ENCODE measurements at regions not wholly inside any gene's neighbourhood (a gene's known extent, or its start where the extent isn't known, plus 50 kb on each side); places are given as distances from the start of the nearest gene placed in this dataset.
"Not testable (repeated sequence)": the region's sequence is repeated elsewhere in the genome, so short reads cannot be mapped to it uniquely, and the experiment has no call there.

GRCh38 chr22:26951139-26951538 lies 293.8 kb downstream of the MIAT start:
- TF ChIP-seq POLR2A (IDR thresholded peaks at IDR 0.05; ENCODE audit: extremely low read depth, insufficient read length); CTCF (IDR thresholded peaks at IDR 0.05; ENCODE audit: low read depth, low read length); MAX (IDR thresholded peaks at IDR 0.05; ENCODE audit: low read depth, low read length): not testable (repeated sequence)

All from NB4 (cell line).